Keratinocyte (primary cell): ENCODE measurements at regions not wholly inside any gene's neighbourhood (a gene's known extent, or its start where the extent isn't known, plus 50 kb on each side); places are given as distances from the start of the nearest gene placed in this dataset.

Experiments used
- EZH2 ChIP-seq: IDR thresholded peaks from one replicate; pipeline ENCODE4 v1.6.1; 2012; ENCODE audit warnings: inconsistent platforms, mild to moderate bottlenecking, low read length, moderate library complexity
- TF ChIP-seq, protein P1 (sequence below), 3 experiments: IDR thresholded peaks in 1 of 3; conservative IDR thresholded peaks in 1 of 3; optimal IDR thresholded peaks in 1 of 3; 2 replicates in 2 of 3; 3 replicates in 1 of 3; pipeline versions ENCODE3 to v1.5.1; 2011; ENCODE audit warnings: low read length in 3 of 3, mild to moderate bottlenecking in 3 of 3, moderate library complexity in 2 of 3, control low read depth in 1 of 3, inconsistent platforms in 1 of 3; ENCODE audit not compliant: insufficient read depth in 2 of 3; ENCODE audit errors: extremely low read depth in 1 of 3

DNA sequence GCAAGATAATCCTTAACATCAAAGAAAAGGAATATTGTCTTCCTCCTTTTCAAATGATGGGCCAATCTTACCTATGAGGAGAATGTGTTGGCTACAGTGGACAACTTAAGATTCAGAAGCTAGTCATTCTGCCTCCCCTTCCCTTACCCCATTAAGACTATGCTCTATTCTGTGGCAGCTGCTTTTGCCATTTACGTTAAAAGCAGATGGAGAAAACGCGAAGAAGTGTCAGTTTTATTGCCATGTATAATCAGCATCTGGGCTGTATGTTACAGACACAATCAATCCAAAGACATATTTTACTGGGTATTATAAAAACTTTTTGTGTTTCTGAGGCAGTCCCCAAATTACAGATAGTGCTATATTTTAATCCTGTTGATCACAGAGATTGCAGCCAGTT lies 196.1 kb upstream of the PACRGL start:
- TF ChIP-seq EZH2, result no peak
- TF ChIP-seq, protein P1, sequence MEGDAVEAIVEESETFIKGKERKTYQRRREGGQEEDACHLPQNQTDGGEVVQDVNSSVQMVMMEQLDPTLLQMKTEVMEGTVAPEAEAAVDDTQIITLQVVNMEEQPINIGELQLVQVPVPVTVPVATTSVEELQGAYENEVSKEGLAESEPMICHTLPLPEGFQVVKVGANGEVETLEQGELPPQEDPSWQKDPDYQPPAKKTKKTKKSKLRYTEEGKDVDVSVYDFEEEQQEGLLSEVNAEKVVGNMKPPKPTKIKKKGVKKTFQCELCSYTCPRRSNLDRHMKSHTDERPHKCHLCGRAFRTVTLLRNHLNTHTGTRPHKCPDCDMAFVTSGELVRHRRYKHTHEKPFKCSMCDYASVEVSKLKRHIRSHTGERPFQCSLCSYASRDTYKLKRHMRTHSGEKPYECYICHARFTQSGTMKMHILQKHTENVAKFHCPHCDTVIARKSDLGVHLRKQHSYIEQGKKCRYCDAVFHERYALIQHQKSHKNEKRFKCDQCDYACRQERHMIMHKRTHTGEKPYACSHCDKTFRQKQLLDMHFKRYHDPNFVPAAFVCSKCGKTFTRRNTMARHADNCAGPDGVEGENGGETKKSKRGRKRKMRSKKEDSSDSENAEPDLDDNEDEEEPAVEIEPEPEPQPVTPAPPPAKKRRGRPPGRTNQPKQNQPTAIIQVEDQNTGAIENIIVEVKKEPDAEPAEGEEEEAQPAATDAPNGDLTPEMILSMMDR (optimal IDR thresholded peaks at IDR 0.05 in 1 of 3, IDR thresholded peaks at IDR 0.05 in 1 of 3, conservative IDR thresholded peaks at IDR 0.05 in 1 of 3; ENCODE audit: extremely low read depth in 1 of 3, insufficient read depth in 2 of 3, low read length in 3 of 3), result no peak
